Adrenal gland (tissue), 5 donors: ENCODE measurements at regions not wholly inside any gene's neighbourhood (a gene's known extent, or its start where the extent isn't known, plus 50 kb on each side); places are given as distances from the start of the nearest gene placed in this dataset.

Source experiments
- CTCF ChIP-seq, 6 experiments: fragments of 450-650 bp in 4 of 6; fragments of 200-600 bp in 2 of 6; sonication (generic) in 1 of 6; IDR thresholded peaks; 1 replicate in 5 of 6; 2 replicates in 1 of 6; pipeline versions ENCODE4 v1.5.1 to v1.8.0; 2016 to 2021; ENCODE audit warnings: antibody characterized with exemption in 6 of 6, mild to moderate bottlenecking in 2 of 6, moderate library complexity in 1 of 6
- POLR2A ChIP-seq, 2 donors: fragments of 450-650 bp; IDR thresholded peaks; one replicate each; pipeline ENCODE4 v1.6.1; 2017; ENCODE audit warnings: antibody characterized with exemption in 2 of 2, mild to moderate bottlenecking in 2 of 2, moderate library complexity in 1 of 2
- donor health status: DM: no; HTN: no; CAD: no.

DNA sequence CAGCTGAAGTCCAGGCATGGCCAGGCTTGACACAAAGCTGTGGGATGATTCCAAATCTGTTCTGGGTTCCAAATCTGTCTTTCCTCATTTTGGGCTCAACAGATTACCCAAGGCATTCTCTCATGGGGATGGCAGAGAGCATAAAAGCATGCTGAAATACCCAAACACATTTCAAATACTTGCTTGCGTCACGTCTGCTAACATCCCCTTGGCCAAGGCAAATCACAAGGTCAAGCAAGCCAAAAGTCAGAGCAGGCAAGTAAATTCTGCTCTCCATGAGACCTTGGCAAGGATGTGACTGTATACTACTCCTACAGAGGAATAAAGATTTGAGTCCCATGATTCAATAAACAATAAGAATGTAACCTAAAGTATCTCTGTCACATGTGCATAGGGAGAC lies 306.7 kb downstream of the EPB41L4A start:
- TF ChIP-seq POLR2A (IDR thresholded peaks at IDR 0.05) (no peak), CTCF (IDR thresholded peaks at IDR 0.05) (no peak)
